Esophagus squamous epithelium (tissue), 4 donors: ENCODE measurements at regions not wholly inside any gene's neighbourhood (a gene's known extent, or its start where the extent isn't known, plus 50 kb on each side); places are given as distances from the start of the nearest gene placed in this dataset.

Source experiments
- POLR2A ChIP-seq, 4 donors: fragments of 450-650 bp; IDR thresholded peaks; one replicate each; pipeline ENCODE4 v1.6.1; 2017; ENCODE audit warnings: antibody characterized with exemption in 4 of 4, mild to moderate bottlenecking in 4 of 4, moderate library complexity in 3 of 4
- TF ChIP-seq, protein P1 (sequence below), 6 experiments: fragments of 450-650 bp in 4 of 6; fragments of 200-600 bp in 2 of 6; sonication (generic) in 2 of 6; IDR thresholded peaks; one replicate each; pipeline ENCODE4 v1.5.1; 2016 to 2019; ENCODE audit warnings: antibody characterized with exemption in 6 of 6, mild to moderate bottlenecking in 4 of 6, moderate library complexity in 4 of 6

DNA sequence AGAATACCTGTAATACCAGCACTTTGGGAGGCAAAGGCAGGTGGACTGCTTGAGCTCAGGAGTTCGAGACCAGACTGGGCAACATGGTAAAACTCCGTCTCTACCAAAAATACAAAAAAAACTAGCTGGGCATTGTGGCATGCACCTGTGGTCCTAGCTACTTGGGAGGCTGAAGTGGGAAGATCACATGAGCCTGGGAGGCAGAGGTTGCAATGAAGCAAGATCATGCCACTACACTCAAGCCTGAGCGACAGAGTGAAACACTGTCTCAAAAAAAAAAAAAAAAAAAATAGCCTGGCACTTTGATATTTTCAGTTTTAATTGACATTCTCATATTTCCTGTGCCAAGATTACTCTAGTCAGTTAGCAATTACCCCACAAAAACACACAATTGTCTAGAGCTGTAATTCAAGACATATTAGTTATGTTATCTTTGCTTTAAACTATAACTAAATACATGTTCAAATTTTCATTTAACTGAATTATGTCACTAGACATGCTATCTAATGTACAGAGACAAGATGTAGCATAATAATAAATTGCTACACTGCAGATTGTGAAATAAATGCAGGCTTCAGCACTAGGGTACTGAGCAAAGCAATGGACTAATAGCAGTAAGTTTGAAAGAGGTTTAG, 378.2 kb upstream of the GRAMD2B start:
- TF ChIP-seq, protein P1, sequence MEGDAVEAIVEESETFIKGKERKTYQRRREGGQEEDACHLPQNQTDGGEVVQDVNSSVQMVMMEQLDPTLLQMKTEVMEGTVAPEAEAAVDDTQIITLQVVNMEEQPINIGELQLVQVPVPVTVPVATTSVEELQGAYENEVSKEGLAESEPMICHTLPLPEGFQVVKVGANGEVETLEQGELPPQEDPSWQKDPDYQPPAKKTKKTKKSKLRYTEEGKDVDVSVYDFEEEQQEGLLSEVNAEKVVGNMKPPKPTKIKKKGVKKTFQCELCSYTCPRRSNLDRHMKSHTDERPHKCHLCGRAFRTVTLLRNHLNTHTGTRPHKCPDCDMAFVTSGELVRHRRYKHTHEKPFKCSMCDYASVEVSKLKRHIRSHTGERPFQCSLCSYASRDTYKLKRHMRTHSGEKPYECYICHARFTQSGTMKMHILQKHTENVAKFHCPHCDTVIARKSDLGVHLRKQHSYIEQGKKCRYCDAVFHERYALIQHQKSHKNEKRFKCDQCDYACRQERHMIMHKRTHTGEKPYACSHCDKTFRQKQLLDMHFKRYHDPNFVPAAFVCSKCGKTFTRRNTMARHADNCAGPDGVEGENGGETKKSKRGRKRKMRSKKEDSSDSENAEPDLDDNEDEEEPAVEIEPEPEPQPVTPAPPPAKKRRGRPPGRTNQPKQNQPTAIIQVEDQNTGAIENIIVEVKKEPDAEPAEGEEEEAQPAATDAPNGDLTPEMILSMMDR (IDR thresholded peaks at IDR 0.05) = no peak
- TF ChIP-seq POLR2A (IDR thresholded peaks at IDR 0.05) = no peak
